ENCODE measurements at regions not wholly inside any gene's neighbourhood (a gene's known extent, or its start where the extent isn't known, plus 50 kb on each side); places are given as distances from the start of the nearest gene placed in this dataset.
"Not testable (repeated sequence)": the region's sequence is repeated elsewhere in the genome, so short reads cannot be mapped to it uniquely, and the experiment has no call there.

DNA sequence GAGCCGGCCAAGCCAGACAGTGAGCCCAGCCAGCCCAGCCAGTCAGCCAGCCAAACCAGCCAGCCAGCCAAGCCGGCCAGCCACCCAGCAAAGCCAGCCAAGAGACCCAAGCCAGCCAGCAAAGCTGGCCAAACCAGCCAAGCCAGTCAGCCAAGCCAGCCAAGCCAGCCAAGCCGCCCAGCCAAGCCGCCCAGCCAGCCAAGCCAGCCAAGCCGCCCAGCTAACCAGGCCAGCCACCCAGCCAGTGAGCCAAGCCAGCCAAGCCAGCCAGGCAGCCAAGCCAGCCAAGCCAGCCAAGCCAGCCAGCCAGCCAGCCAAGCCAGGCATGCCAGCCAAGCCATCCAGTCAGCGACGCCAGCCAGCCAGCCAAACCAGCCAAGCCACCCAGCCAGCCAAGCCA is 1596.9 kb downstream of the RPIA start:
- TF ChIP-seq EZH2 (IDR thresholded peaks at IDR 0.05; ENCODE audit: low read length), result not testable (repeated sequence)
- TF ChIP-seq, protein P1, sequence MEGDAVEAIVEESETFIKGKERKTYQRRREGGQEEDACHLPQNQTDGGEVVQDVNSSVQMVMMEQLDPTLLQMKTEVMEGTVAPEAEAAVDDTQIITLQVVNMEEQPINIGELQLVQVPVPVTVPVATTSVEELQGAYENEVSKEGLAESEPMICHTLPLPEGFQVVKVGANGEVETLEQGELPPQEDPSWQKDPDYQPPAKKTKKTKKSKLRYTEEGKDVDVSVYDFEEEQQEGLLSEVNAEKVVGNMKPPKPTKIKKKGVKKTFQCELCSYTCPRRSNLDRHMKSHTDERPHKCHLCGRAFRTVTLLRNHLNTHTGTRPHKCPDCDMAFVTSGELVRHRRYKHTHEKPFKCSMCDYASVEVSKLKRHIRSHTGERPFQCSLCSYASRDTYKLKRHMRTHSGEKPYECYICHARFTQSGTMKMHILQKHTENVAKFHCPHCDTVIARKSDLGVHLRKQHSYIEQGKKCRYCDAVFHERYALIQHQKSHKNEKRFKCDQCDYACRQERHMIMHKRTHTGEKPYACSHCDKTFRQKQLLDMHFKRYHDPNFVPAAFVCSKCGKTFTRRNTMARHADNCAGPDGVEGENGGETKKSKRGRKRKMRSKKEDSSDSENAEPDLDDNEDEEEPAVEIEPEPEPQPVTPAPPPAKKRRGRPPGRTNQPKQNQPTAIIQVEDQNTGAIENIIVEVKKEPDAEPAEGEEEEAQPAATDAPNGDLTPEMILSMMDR (optimal IDR thresholded peaks at IDR 0.05 in 1 of 3, IDR thresholded peaks at IDR 0.05 in 1 of 3, conservative IDR thresholded peaks at IDR 0.05 in 1 of 3; ENCODE audit: extremely low read depth in 1 of 3, insufficient read depth in 2 of 3, low read length in 3 of 3), result not testable (repeated sequence)

All from keratinocyte (primary cell).